HG03196 (cell line): ENCODE measurements at regions not wholly inside any gene's neighbourhood (a gene's known extent, or its start where the extent isn't known, plus 50 kb on each side); places are given as distances from the start of the nearest gene placed in this dataset.

Source experiments
- ATAC-seq: cut with Tn5 transposase; IDR thresholded peaks from one replicate; pipeline ENCODE4 v1.9.1; 2021; ENCODE audit not compliant: unreplicated experiment

DNA sequence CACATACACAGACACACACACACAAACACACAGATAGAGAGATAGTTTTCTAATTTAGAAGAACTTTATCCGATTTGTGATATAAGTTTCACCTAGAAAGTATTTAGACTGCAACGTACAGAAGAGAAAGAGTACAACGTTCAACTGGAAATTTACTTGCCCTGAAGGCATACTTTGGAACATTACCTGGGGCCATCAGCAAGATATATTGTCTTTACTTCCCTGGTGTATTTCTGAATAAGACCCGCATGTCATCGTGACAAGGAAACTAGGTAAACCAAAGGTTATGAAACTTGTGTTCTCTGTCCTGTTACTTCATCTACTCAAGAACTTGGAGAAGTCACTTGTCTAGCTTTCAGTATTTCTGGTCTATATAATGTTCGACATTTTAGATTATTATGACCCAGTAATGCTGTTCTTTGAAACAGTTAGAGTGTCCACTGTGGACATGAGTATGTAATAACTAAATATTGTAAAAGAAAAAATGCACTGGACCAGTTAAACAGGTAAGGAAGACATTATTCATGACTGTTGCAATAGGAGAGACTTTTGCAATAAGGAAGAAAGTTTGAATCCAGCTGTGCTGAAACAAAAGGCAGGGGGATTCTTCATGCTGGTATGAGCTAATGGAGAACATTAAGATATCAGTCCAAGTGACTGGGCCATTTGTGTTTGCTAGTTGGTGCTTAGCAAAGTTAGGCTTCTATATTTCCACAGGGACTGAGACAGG lies 1791.1 kb downstream of the MAT2B start:
- no peak for ATAC-seq

DNA sequence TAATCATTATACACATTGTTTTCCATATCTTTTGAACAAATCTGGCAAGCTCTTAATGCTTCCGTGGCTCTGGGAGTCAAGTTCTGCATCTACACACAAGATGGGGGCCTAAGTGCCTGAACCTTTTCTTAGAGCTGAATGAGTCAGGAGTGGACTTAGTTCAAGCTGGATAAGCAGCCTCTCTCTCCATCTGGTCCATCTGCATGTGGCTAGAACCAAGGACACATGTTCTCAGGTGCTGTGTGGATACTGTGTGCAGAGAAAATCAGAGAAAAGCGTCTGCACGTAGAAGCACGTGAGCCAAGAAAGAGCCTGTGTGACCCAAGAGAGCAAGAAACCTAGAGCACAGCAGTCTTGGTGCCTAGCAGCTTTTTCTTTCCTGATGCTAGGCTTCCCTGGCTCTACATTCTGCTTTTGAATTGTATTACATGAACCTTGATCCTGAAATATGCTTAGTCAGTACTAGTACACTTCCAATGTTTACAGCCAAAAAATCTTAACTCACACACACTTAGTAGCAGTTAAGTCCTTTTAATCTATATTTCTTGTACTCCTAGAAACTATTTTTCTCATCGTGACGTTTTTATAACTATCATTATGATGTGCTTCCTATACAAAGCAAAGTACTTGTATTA lies 1798.9 kb downstream of the MAT2B start:
- no peak for ATAC-seq

DNA sequence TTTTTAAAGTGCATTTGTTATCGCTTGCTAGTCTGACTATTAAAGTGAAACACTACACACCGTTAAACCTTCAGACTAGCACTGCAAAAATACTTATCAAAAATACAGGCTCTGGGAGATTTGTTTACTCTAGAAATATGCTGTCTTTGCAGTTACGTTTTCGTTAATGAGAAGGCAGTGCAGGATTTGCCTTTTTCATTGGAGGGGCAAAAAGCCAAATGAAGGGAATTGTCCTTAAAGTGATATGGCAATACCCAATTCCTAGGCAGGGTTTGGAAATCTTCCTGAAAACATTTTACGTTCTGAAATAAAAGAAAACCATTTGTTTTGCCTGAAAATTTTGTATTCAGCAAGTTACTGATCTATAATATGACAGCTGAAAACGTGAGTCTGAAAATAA lies 1800.2 kb downstream of the MAT2B start:
- ATAC-seq = no peak

DNA sequence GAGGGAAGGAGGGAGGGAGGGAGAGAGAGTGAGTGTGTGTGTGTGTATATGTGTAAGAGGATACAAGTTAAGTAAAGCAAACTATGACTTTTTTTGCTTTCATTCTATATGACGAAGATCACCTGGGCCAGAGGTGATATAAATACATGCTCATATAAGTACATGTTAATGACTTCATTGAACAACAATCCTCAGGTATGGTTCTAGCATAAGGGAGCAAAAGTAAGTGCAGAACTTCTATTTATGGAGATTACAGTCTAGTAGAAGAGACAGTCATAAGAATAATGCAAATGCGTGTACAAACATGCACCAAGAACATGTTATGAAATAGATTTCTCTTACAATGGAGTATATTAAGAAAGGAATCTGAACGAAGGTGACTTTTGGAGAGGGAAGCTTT lies 1804.0 kb downstream of the MAT2B start:
- ATAC-seq = no peak

DNA sequence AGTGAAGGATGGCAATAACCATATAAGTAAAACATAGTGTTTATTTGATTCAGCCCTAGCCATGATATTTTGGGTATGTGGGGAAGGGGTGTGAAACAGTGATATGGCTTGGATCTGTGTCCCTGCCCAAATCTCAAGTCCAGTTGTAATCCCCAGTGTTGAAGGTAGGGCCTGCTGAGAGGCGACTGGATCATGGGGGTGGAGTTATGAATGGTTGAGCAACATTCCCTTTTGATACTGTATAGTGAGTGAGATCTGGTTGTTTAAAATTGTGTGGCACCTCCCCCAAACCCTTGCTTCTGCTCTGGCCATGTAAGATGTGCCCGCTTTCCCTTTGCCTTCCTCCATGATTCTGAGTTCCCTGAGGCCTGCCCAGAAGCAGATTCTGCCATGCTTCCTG lies 1804.6 kb downstream of the MAT2B start:
- ATAC-seq = no peak

DNA sequence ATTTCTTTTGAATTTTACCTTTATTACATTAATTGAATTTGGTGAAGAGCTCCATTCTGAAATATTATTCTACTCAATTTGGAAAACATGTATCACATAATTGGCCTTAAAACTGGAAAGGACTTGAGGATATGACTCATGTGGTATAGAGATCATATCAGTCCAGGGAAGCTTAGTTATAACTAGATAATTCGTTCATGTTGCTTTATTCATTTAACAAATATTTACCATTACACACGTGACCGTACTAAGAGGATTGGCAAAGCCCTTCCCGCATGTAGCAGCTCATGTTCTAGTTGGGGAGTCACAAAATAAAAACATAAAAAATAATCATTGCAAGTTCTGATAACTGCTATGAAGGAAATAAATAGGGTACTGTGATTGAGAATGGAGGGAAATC lies 1816.5 kb downstream of the MAT2B start:
- no peak for ATAC-seq

DNA sequence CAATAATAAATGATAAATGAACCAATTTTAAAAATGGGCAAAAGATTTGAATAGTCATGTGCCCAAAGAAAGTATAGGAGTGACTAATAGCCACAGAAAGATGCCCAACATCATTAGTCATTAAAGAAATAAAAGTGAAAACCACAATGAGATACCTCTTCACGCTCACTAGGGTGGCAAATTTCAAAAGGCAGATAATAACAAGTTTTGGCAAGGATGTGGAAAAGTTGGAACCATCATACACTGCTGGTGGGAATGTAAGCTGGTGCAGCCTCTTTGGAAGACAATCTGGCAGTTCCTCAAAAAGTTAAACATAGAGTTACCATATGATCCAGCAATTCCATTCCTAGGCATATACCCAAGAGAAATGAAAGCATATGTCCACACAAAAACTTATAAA lies 1819.8 kb downstream of the MAT2B start:
- no peak for ATAC-seq

DNA sequence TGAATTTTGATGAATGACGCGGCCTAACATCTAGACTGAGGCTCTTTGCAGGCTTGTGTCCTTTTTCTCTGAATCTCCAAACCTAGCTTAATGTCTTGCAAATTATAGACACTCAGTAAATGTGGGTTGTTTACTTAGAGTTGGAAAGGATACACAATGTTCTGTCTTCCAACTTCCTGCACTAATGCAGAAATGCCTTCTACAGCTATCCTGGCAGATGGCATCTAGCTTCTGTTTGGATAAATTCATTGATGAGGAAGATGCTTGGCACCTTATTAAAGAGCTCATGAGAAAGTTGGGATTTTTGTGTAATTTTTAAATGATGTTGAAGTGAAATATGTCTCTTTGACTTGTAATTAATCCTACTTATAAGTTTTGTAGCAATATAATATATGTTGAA lies 1822.2 kb downstream of the MAT2B start:
- no peak for ATAC-seq

DNA sequence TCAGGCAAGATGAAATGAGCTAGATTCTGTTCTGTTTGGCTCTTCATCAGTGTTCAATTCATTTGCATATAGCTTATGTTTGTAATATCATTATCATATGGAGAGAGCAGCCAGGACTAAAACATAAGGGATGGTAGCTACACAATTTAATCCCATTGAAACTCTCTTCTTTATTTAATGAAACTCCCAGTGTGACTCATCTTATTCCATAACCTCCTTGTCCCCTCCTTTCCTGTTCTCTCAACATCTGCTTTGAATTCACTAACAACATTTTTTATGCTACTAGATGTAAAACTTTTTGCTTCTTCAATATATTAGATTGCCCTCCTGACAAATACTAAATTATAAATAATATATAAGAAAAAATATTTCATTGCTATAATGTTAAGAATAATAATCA lies 1823.4 kb downstream of the MAT2B start:
- ATAC-seq = no peak

DNA sequence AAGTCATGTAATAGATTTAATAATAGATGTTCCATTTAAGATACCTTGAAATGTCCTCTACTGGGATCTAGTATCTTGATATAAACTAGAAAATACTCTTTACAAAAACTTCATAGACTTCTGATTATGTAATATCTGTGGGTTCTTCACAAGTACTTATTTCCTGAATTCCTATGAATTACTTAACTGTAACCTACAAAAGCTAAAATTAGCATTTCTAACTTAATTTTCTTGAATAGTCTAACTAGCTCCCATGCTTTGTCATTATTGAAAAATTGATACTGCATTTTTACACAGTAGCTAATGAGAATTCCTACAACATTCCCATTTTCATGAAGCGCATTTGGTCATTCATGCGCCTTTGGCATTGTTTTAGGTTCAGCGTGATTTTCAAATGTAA lies 1828.2 kb downstream of the MAT2B start:
- ATAC-seq = no peak

DNA sequence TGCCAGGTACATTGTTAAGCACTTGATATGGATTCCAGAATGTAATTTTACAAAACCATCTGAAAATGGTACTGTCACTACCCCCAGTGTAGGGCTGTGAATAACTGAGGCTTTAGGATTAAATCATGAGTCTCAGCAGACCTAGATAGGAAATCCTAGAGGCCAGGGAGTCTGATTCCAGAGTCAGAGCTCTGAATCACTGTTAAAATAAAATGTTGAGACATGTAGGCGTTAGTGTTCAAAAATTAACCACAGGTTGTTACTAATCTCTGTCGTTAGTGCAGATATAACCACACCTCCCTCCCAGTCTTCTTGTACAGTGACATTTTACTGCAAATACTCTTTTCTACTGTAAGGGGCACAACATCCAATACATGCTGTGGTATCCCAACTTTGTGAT lies 1828.8 kb downstream of the MAT2B start:
- ATAC-seq = no peak

DNA sequence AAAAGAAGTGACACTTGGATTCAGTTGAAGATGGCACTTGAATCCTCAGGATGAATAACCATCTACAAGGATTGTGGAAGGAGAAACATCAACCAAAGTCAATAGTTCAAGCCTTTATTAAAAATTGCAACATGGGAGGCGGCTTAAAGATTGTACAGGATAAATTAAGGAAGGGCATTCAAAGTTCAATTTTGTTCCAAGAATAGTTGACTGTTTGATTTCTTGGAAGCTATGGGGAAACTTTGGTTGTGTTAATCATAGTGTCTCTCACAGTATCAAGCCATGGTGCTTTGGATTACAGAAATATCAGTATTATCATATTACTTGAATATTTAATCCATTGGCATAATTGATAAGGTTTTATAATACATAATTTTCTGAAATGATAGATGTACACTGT lies 1844.3 kb downstream of the MAT2B start:
- ATAC-seq = no peak

DNA sequence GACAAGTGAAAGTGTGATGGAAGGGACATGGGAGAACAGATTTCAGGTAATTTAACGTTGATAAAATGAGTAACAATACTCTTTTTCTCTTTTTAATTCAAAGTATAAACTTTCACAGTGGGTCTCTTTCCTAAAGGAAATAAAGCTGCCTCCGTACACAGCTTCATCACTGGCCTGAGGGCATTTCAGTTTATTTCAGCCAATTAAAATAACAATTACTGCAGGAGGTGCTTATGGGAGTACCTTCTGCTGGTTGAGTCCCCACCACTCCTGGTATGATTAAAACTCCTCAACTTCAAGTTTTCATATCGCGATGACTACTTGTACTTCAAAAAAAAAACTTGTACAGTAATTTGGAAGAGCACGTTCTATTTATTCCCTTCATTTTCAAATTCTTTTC lies 1845.9 kb downstream of the MAT2B start:
- ATAC-seq = no peak

DNA sequence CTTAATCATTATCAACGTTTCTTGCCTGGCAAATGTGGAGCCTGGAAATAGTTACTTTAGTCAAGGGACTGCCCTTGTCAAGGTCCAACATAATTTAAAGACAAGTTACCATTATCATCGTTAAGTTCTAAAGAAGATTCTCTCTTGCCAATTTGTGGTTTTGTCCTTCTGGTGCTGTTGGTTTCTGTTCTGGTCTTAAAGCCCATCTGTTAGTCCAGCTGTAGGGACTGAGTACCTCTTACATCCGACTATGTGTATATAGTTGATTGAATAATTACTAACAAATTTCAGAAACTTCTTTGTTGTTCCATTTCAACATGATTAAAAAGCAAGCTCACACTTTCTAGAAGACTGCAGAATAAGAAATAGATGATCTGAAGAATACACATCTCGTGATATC lies 1854.9 kb downstream of the MAT2B start:
- no peak for ATAC-seq

DNA sequence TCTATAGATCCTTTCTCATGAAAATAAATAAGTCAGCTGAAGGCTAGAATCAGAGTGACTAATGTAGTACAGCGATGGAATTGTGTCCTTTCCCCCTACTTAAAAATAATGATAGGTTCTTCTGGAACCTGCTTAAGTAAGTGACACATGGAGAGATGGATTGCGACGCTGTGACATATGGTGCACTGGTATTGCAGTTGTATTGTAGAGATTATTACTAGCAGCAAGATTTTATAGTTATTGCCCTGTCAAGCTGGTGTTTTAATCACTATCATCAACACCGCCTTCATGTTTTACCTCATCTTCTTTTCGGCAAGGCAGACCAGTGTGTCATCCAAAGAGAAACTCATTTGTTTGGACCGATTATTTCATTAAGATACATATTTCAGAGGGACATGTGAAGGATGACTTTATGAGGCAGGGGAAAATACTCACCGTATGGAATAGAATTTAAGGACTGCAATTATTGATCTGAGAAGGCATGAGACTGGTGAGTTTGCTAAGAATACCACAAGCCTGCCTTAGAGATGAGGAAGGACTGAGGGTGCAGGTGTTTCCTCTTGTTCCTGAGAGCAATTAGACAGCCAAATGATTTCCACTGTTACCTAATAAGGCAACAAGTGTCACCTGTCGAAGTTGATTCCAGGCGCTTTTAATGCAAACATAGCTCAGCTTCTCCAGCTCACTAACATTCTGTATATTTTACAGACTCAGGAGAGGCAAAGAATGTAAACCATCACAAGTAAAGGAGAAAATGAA lies 1855.5 kb downstream of the MAT2B start:
- ATAC-seq = no peak

DNA sequence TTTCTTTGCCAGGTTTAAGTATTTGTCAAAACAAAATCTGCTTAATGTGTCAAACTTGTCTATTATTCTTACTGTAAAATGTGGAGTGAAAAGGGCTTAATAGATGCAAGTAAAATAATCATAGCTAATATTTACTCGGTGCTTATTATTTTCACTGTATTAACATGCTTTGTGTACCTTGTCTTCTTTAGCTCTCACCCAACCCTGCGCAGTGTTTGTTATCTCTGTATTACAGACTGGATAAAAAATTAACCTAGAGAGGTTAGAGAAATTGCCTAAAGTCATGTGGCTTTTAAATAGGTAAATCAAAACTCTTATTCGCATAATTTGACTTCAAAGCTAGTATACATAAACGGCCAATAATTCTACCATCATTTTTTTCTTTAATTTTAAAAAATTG lies 1864.8 kb downstream of the MAT2B start:
- no peak for ATAC-seq

DNA sequence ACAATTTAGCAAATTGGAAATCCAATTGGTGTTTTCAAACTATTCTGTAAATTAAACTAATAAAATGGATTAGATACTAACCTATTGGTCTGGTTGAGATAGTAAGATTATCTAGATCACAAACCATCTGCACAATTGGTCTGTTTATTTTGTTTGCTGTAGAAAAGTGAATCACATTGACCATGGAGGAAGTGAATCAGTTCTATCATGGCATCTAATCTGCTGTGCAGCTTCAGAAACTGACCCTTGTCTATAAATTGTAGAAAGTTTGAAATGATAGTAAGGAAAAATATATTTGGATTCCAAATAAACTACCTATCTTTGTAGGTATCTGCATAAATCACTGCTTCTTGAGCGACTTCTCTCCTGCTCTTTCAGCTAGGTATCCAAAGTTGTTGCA lies 1865.4 kb downstream of the MAT2B start:
- no peak for ATAC-seq

DNA sequence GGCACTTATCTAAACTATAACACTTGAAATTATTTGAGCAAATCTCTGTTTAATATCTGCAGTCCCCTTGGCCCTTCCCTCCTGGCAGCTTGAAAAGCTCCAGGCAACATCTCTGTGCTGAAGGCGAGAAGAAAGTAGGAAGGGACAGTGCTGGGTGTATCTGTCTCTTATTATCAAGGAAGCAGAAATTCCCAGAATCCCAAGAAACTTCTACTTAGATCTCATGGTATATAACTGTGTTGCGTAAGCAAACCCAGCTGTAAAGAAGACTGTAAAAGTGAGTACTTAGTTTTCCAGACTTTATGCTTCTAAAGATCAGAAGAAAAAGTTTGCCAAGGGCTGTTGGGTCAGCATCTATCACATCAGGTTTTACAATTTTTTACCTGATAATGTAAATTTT lies 1869.8 kb downstream of the MAT2B start:
- no peak for ATAC-seq

DNA sequence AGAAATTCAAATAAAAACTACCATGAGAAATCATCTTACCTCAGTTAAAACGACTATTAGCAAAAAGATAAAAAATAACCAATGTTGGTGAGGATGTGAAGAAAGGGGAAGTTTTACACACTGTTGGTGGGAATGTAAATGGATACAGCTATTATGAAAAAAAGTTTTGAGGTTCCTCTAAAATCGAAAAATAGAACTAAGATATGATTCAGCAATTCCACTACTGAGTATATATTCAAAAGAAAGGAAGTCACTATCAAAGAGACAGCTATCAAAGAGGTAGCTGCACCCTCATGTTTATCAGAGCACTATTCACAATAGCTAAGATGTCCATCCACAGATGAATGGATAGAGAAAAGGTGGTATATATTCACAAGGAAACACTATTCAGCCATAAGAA lies 1888.4 kb downstream of the MAT2B start:
- no peak for ATAC-seq

DNA sequence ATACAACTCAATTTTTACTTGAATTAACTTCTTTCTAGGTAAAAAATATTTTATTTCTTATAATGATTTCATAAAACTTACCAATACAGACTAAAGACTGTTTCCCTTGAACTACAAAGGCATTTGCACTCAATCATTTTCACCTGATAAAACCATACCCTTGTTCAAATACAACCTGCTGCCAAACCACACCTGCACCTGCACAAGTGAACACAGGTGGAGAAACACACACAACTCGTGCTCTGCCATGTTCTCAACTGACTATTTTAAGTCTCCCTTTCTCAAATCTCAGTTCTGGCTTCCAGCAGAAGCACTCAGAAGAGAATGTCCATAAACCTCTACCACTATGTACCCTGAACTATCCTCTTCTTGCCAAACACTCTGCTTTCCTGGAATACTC lies 1892.1 kb downstream of the MAT2B start:
- no peak for ATAC-seq

DNA sequence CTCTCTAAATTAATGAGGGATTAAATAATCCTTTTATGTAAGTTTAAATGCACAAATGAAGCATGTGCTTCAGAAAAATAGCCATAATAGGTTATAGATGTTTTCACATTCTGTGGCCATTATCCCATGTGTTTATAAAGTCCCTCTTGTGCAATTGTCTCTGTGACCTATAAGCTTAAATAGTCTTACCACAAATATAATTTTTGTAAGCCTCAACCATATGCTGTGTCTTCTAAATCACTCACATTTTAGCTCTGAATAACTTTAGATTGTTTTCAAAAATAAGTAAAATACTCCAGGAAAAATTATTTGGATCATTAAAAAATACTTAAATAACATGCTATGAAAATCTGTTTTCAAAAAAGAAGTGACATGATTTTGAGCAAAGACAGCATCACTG lies 1894.7 kb downstream of the MAT2B start:
- no peak for ATAC-seq

DNA sequence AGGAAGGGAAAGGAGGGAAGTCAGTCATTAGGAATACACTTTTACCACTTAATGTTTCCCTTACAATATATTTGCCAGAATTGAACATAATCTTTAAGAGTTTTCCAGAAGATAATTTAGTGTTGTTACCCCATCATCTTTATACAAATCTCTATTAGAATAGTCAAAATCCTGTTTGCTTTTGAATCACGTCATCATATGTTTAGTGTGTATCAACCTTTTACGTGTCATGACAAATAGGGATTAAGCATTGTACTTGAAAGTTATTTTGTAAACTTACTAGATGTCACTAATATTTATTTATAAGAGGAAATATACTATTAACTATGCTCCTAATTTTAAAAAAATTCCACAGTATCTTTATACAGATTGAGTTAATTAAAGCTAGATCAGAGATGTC lies 1899.5 kb downstream of the MAT2B start:
- no peak for ATAC-seq
